SH-SY5Y (cell line): ENCODE measurements at regions not wholly inside any gene's neighbourhood (a gene's known extent, or its start where the extent isn't known, plus 50 kb on each side); places are given as distances from the start of the nearest gene placed in this dataset.

ENCODE experiments used
- GATA2 ChIP-seq: IDR thresholded peaks from 2 replicates; pipeline ENCODE4 v1.6.1; 2011; ENCODE audit warnings: mild to moderate bottlenecking, low read depth, low read length
- GATA3 ChIP-seq: IDR thresholded peaks from 2 replicates; pipeline ENCODE4 v1.6.1; 2011; ENCODE audit warnings: low read depth, mild to moderate bottlenecking, low read length, moderate library complexity

- TF ChIP-seq GATA3: no peak
- TF ChIP-seq GATA2: no peak
Measured at GRCh38 chr5:157993201-157993600, 134.3 kb upstream of the CLINT1 start.
